HepG2 (cell line): ENCODE measurements at regions not wholly inside any gene's neighbourhood (a gene's known extent, or its start where the extent isn't known, plus 50 kb on each side); places are given as distances from the start of the nearest gene placed in this dataset.

ENCODE experiments used
- ATAC-seq: fragments of 200-7000 bp; cut with Tn5 transposase; 3 replicates; pipeline ENCODE4 v1.9.1; 2020; ENCODE audit warnings: mild to moderate bottlenecking, moderate library complexity
- BruUV-seq: library from RNA; stranded (reverse); fragments of 400-500 nt; replicated peaks from 2 replicates; lab custom pipeline; 2021; lab: Mats Ljungman, UMichigan
- CTCF ChIA-PET: fragments of 300-600 bp; formaldehyde crosslinking; extraction: SDS; loops from one replicate; lab custom pipeline; 2021; ENCODE audit warnings: low total read pairs, inconsistent platforms, low intra/inter-chr PET ratio; lab: Yijun Ruan, JAX
- POLR2A ChIA-PET: fragments of 350-600 bp; sonication (Branson Sonifier 250); formaldehyde crosslinking; loops from one replicate; lab custom pipeline; 2020; ENCODE audit warnings: antibody characterized with exemption, inconsistent platforms; lab: Yijun Ruan, JAX
- DNase-seq: peaks from one replicate; pipeline ENCODE4 v3.0.0-alpha.2; 2015; ENCODE audit warnings: low spot score
- FAIRE-seq: peaks from 3 replicates; lab custom pipeline; 2011; peaks lifted over from hg19 to GRCh38; lab: Jason Lieb, UNC
- H2AFZ ChIP-seq: one replicate; pipeline ENCODE4 v1.6.1; 2011; ENCODE audit warnings: low read length, inconsistent platforms
- H3K27ac ChIP-seq: fragments of 300-600 bp; 3 replicates; pipeline ENCODE4 v1.8.0; 2011; ENCODE audit warnings: mixed run types, mild to moderate bottlenecking, mixed read lengths, low read length, inconsistent platforms; ENCODE audit not compliant: insufficient read depth; ENCODE audit errors: extremely low read length
- H3K27me3 ChIP-seq, 2 experiments: fragments of 200-600 bp in 1 of 2; 2 replicates in 1 of 2; 3 replicates in 1 of 2; pipeline versions ENCODE4 v1.6.0 to v1.8.0; 2011; ENCODE audit warnings: low read length in 2 of 2, mild to moderate bottlenecking in 2 of 2, moderate library complexity in 2 of 2, inconsistent platforms in 1 of 2; ENCODE audit not compliant: insufficient read depth in 2 of 2, control insufficient read depth in 1 of 2
- H3K36me3 ChIP-seq, 2 experiments: fragments of 200-600 bp in 1 of 2; replicated peaks in 1 of 2; 2 replicates in 1 of 2; 3 replicates in 1 of 2; pipeline versions ENCODE4 v1.5.1 to v1.8.0; 2011; ENCODE audit warnings: low read length in 2 of 2, inconsistent platforms in 1 of 2; ENCODE audit not compliant: insufficient read depth in 2 of 2, control insufficient read depth in 1 of 2
- H3K4me1 ChIP-seq: 2 replicates; pipeline ENCODE4 v1.5.1; 2012; ENCODE audit warnings: low read length, inconsistent platforms; ENCODE audit not compliant: insufficient read depth
- H3K4me2 ChIP-seq: 2 replicates; pipeline ENCODE4 v1.6.0; 2011; ENCODE audit warnings: low read depth, low read length, inconsistent platforms
- H3K4me3 ChIP-seq, 3 experiments: fragments of 200-600 bp in 1 of 3; sonication (generic), shearing (Covaris generic) in 1 of 3; replicated peaks in 1 of 3; 2 replicates each; pipeline ENCODE4 v1.5.1; 2011 to 2016; ENCODE audit warnings: low read length in 3 of 3, inconsistent platforms in 2 of 3, low read depth in 2 of 3, mild to moderate bottlenecking in 2 of 3, control low read depth in 1 of 3, mixed read lengths in 1 of 3; ENCODE audit not compliant: insufficient read depth in 1 of 3
- H3K79me2 ChIP-seq: one replicate; pipeline ENCODE4 v1.6.1; 2011; ENCODE audit warnings: low read length, inconsistent platforms; ENCODE audit not compliant: insufficient read depth
- H3K9ac ChIP-seq: 2 replicates; pipeline ENCODE4 v1.6.0; 2011; ENCODE audit warnings: mild to moderate bottlenecking, low read depth, low read length, inconsistent platforms; ENCODE audit not compliant: insufficient read depth
- H3K9me3 ChIP-seq: 2 replicates; pipeline ENCODE4 v1.5.1; 2012; ENCODE audit warnings: mild to moderate bottlenecking, low read length
- H4K20me1 ChIP-seq: 2 replicates; pipeline ENCODE4 v1.6.0; 2011; ENCODE audit warnings: inconsistent platforms, mild to moderate bottlenecking, low read length, moderate library complexity; ENCODE audit not compliant: insufficient read depth
- BATF2 ChIP-seq: sonication (generic); formaldehyde crosslinking; IDR thresholded peaks from 2 replicates; pipeline ENCODE4 v1.8.0; 2022; ENCODE audit warnings: mild to moderate bottlenecking, missing genetic modification reagents, moderate library complexity
- DBP ChIP-seq: sonication (generic); formaldehyde crosslinking; IDR thresholded peaks from 2 replicates; pipeline ENCODE4 v1.4.0; 2020; ENCODE audit warnings: missing genetic modification reagents; ENCODE audit errors: not compliant biosample characterization
- HOXA7 ChIP-seq: sonication (generic); formaldehyde crosslinking; IDR thresholded peaks from 2 replicates; pipeline ENCODE4 v1.8.1; 2022; ENCODE audit warnings: mild to moderate bottlenecking, missing genetic modification reagents, moderate library complexity
- KDM1A ChIP-seq: IDR thresholded peaks from 2 replicates; pipeline ENCODE4 v1.6.1; 2016; ENCODE audit warnings: missing compliant biosample characterization
- MYPOP ChIP-seq: sonication (generic); formaldehyde crosslinking; IDR thresholded peaks from 2 replicates; pipeline ENCODE4 v1.8.1; 2023; ENCODE audit warnings: mild to moderate bottlenecking, moderate library complexity, missing genetic modification reagents
- STAG1 ChIP-seq: sonication (generic); formaldehyde crosslinking; IDR thresholded peaks from 2 replicates; pipeline ENCODE4 v1.4.0; 2020; ENCODE audit warnings: missing genetic modification reagents
- TMF1 ChIP-seq: sonication (generic); formaldehyde crosslinking; IDR thresholded peaks from 2 replicates; pipeline ENCODE4 v1.8.1; 2022; ENCODE audit warnings: low read depth, missing genetic modification reagents
- U2AF2 ChIP-seq: fragments of 200-400 bp; formaldehyde crosslinking; IDR thresholded peaks from 2 replicates; pipeline ENCODE4 v1.6.1; 2017; ENCODE audit warnings: low read depth, mild to moderate bottlenecking, low read length
- ZBTB26 ChIP-seq: IDR thresholded peaks from 2 replicates; pipeline ENCODE4 v1.6.1; 2016; ENCODE audit warnings: missing compliant biosample characterization, missing genetic modification reagents, borderline replicate concordance
- ZNF383 ChIP-seq: sonication (generic); formaldehyde crosslinking; IDR thresholded peaks from 2 replicates; pipeline ENCODE4 v1.4.0; 2020; ENCODE audit warnings: missing genetic modification reagents, mild to moderate bottlenecking, borderline replicate concordance
- ZNF432 ChIP-seq: sonication (generic); formaldehyde crosslinking; IDR thresholded peaks from 2 replicates; pipeline ENCODE4 v1.5.0; 2020; ENCODE audit warnings: missing genetic modification reagents, mild to moderate bottlenecking, borderline replicate concordance
- ZNF800 ChIP-seq: sonication (generic); formaldehyde crosslinking; IDR thresholded peaks from 2 replicates; pipeline ENCODE4 v1.4.0; 2020; ENCODE audit warnings: missing genetic modification reagents
- WGBS: methylation state at CpG from one replicate; pipeline ENCODE4 v1.1.6; 2017; ENCODE audit warnings: low lambda C conversion rate; 5-methylcytosine and 5-hydroxymethylcytosine counted together
- in situ Hi-C: cut with HindIII; loops from 2 replicates; pipeline ENCODE4 v1.10.0; 2017; ENCODE audit warnings: low pct_unique_long_range_greater_than_20kb; ENCODE audit not compliant: extremely low pct_ligation_motif_present
- intact Hi-C: fragments of 100-400 bp; cut with micrococcal nuclease; formaldehyde crosslinking; loops from one replicate; pipeline ENCODE4 v1.10.0; 2022; ENCODE audit not compliant: unreplicated experiment

- Histone ChIP-seq H3K27ac (no peak overlapping the region), H3K4me3 (no peak overlapping the region), H3K79me2 (no peaks in the 10 kb centered on the region), H3K36me3 (no peaks in the 10 kb centered on the region), H4K20me1 (no peaks in the 10 kb centered on the region), H3K9me3 (no peaks in the 10 kb centered on the region), H3K27me3 (no peaks in the 10 kb centered on the region), H2AFZ (no peak overlapping the region), H3K4me2 (no peak overlapping the region), H3K4me1 (no peaks in the 10 kb centered on the region), H3K9ac (no peak overlapping the region)
- TF ChIP-seq HOXA7 (no peak), MYPOP (CRISPR knock-in tag) (no peak), STAG1 (CRISPR knock-in tag) (no peak), KDM1A (CRISPR knock-in tag) (no peak), ZNF383 (no peak), ZNF432 (no peak), BATF2 (CRISPR knock-in tag) (no peak), ZBTB26 (CRISPR knock-in tag) (no peak), TMF1 (CRISPR knock-in tag) (no peak), DBP (CRISPR knock-in tag) (no peak), ZNF800 (CRISPR knock-in tag) (no peak), U2AF2 (no peak)
- POLR2A ChIA-PET = no interaction called here
- DNase-seq (no peak), ATAC-seq (no peak), FAIRE-seq (no peak)
- in situ Hi-C loops = no loop called here
- CTCF ChIA-PET = no interaction called here
- intact Hi-C loops = no loop called here
- no TSS peak for BruUV-seq
- WGBS = under 1% methylated on average over 4 of the region's 4 CpGs
Measured at GRCh38 chr7:49325571-49325970, 401.2 kb downstream of the CDC14C start.
